NCI-H446 treated with DMSO at 0.1 percent for 48 hours (cell line): ENCODE measurements at regions not wholly inside any gene's neighbourhood (a gene's known extent, or its start where the extent isn't known, plus 50 kb on each side); places are given as distances from the start of the nearest gene placed in this dataset.
"Not testable (repeated sequence)": the region's sequence is repeated elsewhere in the genome, so short reads cannot be mapped to it uniquely, and the experiment has no call there.

ENCODE experiments used
- DNase-seq: peaks from one replicate; lab custom pipeline; 2025; lab: John Stamatoyannopoulos, UW

DNA sequence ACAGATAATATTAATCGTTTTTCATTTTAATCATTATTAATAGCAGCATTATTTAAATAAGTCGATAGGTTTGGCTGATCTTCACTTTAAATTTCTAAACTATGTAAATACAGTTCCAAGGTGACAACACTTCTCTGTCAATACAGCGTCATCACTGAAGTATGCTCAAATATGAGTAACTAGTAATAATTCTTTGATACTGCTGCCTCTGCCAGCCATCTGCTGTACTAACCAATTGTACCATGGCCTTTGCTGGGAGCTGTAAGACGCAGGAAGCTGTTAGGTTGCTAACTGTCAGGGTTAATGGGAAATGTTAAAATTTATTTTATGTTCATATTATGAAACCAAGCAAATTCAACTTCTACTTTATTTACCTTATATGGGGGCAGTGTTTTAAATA is 1650.5 kb upstream of the LRRTM3 start:
- DNase-seq, result no peak

DNA sequence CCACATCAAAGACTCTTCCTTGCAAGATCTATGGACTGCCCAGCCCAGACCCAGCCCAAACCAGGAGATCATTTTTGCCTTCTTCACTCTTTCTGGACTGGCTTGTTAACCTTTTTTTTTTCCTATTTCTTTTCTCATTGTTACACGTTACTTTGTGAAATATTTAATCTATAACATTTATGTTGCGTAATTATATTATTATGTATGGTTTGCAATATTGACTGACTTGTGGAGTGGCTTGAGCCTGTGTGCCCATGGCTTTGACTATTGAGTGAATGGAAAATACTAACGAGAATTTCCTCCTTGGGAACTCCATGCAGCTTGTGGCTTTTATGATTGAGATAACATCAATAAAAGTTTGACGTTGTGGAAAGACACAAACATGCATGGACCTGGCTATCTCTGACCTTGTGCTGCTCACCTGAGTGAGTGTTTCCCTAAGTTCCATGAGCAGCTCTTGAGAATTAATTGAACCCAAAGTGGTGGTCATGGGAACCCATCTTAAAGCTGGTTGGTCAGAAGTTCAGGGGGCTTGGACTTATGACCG is 1641.3 kb upstream of the LRRTM3 start:
- DNase-seq, result no peak

- not testable (repeated sequence) for DNase-seq
These were observed 1640.1 kb upstream of the LRRTM3 start for GRCh38 chr10:65285726-65286125.

DNA sequence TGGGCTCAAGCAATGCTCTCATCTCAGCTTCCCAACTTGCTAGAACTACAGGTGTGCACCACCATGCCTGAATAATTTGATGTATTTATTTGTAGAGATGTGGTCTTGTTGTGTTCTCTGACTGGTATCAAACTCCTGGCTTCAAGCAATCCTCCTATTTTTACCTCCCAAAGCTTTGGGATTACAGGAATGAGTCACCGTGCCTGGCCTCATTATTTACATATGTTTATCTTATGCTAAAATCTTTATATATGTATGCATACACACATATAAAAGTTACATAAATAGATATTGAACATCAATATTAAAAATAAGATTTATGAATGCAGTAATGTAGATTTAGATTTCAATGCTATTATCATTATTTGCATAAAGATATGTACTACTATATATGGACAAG is 1634.5 kb upstream of the LRRTM3 start:
- no peak for DNase-seq

DNA sequence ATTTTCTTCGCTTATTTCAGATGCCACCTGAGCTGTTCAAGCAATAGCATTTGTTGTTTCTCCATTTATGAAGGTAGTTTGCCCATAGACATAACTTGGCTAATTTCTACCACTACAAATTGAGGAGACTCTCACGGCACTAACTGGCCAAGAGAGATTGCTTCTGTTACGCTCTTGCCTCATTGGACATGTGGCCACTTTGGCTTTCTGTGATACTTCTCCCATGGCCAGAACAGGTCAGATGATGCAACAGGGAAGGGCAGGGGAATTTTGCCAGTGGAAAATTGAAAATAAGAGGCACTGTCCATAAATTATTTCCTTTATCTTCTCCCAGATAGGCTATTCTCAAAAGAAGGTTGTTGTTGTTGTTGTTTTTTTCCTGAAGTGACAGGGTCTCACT is 1633.3 kb upstream of the LRRTM3 start:
- no peak for DNase-seq

DNA sequence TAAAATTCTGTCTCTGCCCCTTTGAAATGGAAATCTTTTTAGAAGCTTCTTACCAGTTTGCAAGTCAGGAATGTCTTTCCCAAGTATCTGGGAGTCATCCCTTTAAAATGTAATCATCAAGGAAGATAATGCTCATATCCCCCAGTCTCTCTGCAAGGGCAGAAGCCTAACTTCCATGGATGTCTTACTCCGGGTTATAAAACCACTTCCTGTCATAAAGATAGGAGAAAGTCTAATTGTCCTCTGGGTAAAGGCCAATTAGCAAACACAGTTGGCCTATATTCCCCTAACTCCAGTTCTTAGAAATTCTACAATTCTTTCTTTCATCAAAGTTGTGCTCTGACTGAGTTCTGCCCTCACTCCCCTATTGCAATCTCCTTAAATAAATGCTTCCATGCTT is 1631.5 kb upstream of the LRRTM3 start:
- DNase-seq, result no peak

- DNase-seq, result no peak
These were observed 1624.7 kb upstream of the LRRTM3 start for GRCh38 chr10:65301181-65301580.

- DNase-seq, result no peak
These were observed 1619.6 kb upstream of the LRRTM3 start for GRCh38 chr10:65306201-65306600.

DNA sequence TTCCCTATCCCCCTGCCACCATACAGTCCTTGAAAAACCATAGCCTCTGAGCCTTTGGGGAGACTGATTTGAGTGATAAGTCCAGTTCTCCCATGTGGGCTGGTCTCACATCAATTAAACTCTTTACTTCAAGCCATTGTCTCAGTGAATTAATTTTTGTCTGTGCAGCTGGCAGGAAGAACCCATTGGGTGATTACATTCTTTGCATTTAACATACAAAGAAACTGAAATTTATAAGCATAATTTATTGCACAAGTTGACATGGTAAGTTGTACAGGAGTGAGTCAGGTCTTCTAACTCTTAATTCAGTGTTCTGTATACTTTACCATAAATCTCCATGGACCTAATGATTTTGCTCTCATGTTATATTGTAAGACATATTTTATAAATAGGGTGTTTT is 1613.0 kb upstream of the LRRTM3 start:
- DNase-seq, result no peak

DNA sequence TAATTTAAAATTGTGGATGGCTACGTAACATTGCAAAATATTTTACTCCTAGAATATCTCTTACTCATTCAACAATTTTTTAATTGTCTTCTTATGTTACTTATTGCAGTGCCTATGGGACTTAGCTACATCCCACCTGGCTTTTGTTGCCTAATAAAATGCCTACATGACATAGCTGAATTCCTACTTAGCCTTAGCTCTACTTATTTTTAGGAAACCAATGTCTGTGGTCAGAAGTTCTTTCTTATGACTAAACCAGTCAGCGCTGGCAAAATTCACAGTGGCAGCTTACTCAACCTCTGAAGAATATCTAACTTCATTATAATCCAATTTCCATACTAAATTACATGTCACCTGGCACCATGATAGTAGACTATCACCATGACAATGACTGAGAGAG is 1612.4 kb upstream of the LRRTM3 start:
- DNase-seq, result no peak

DNA sequence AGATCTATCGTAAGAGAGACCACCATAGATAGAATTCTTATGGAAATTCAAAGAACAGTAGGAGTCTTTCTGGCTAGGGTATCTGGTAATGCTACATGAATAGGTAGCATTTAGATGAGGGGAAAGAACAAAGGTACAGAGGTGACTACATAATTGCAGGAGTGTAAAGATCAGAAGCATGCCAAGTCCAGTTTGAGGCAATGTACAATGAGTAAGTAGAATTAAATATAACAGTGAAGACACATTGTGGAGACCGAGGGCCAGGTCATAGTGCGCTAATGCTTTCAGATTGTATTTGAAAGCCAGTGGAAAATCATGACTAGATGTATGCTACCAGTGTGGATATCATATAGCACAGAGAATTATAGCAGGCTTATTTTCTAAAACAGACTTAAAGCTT is 1611.6 kb upstream of the LRRTM3 start:
- DNase-seq, result no peak

DNA sequence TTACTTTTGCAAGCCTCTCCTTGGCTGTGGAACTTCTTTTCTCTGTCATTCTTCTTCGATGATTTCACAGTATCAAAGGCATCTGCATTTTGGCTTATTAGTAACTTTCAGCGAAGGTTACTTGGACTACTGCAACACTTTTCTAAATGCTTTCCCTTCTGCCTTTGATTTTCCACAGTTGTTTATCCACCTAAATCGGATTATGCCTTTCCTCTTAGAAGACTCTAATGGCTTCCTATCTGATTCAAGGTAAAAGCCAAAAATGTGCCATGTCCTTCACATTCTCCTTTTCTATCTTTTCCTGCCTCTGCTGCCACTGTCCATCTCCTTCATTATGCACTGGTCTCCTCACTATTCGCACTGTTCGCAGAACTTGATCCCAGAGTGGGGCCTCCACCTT is 1606.3 kb upstream of the LRRTM3 start:
- DNase-seq, result no peak

- no peak for DNase-seq
These were observed 1605.4 kb upstream of the LRRTM3 start for GRCh38 chr10:65320236-65321026.

DNA sequence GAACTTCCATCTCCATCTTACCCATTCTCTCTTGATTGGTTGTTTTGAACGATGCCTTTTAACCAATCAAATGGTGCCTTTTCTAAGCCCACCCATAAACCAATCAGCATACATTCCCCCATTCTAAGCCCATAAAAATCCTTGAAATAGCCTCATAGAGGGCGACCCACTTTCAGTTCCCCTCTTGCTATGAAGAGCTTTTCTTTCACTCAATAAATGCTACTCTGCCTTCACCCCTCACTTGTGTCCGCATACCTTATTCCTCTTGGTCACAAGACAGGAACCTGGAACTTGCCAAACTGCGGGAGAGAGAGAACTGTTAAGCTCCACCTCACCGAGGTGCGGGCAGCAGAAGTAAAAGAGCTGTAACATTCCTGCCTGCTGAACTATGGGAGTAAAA is 1602.0 kb upstream of the LRRTM3 start:
- no peak for DNase-seq

DNA sequence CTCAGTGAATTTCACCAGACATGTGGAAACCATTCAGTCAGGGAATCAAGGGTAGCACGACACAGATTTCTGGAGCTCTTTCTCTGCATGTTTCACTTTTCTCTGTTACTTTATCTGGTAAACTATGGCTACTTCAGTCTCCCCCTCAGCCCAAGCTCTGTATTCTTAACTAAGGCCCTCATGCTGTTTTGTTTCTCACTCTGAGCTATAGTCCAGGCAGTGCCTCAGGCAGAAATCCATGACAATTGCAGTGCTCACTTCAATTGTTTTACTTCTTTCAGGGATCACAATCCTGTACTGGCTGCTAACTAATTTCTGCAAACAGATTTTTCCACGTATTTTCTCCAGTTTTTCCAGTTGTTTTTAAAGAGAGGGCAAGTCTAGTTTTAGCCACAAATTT is 1599.9 kb upstream of the LRRTM3 start:
- no peak for DNase-seq

- DNase-seq, result no peak
These were observed 1597.3 kb upstream of the LRRTM3 start for GRCh38 chr10:65328486-65328885.

DNA sequence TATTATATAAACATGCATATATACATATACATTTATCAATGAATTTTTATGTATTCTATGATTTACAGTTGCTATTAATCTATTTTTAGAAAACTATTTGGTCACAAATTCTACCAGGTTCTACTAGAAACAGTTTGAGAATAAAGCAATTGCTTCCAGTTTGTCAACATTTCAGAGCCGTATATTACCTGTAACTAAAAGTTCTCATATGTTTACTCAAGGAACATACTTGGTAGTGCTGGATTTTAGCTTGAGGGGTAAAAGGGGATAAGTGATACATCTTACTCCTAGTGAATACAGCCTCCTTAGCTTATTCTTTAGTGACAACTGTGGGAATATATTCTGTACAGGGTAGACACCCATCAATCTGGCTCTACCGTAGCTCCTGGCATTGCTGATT is 1590.5 kb upstream of the LRRTM3 start:
- no peak for DNase-seq

DNA sequence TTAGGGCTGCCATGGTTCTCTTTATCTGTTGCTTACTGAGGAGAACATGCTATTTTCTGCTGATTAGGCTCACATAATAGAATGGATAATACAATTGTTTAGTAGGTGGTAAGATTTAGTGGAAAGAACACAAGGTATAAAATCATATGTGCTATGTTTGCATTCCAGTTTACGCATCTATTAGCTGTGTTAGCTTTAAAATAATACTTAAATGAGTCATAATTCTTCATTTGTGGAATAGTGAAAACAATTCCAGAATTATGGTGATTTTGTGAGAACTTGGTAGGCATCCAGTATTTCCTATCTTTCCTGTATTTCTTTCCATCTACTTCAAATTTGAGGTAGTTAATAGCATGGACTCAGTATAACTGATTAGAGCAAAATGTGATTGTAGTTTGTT is 1585.5 kb upstream of the LRRTM3 start:
- DNase-seq, result no peak

DNA sequence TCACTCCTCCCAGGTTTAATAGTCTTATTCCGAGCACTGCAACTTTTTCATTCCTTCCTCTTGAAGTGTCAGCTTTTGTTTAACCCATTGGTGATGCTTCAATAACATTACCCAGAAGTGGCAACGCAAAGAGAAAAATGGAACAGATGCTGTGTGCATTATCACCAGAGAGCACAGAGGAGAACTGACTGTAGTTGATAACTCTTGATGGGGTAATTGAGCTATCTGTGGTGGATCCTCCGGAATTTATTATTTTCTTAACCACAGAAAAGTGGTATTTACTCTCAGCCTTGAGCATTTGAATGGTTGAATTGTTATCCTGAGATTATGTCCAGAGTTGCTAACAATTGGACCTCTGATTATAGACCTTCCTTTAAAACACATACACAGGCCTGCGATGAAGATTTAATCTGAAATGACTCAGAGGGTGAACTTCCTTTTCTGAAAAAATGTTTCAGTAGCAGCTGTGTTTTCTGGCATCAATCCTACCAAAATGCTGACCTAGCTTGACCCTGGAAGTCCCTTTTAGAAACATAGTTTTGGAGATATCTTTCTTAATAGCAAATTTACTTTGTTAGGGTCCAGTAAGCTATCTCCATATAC is 1584.4 kb upstream of the LRRTM3 start:
- DNase-seq, result no peak

- DNase-seq, result no peak
These were observed 1583.6 kb upstream of the LRRTM3 start for GRCh38 chr10:65342245-65342644.

GRCh38 chr10:65346466-65346865 is 1579.4 kb upstream of the LRRTM3 start:
- DNase-seq, result no peak

GRCh38 chr10:65348637-65349036 is 1577.2 kb upstream of the LRRTM3 start:
- DNase-seq, result no peak

DNA sequence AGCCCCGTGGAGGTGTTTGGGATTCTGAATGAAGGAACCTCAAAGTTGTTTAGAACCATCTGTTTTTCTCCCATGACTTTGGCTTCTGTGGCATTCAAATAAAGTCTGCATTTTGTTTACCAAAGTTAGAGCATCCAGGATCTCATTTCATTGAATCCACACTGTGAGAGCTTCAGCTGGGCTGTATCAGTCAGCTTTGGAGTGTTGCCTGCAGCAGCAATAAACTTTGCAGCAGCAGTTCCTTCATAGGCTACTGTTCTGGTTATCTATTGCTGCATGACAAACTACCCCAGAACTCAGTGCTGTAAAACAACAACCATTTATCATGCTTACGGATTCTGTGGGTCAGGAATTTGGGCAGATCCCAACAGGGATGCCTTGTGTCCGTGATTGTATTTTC is 1575.2 kb upstream of the LRRTM3 start:
- DNase-seq, result no peak
